GM19397 (cell line): ENCODE measurements at regions not wholly inside any gene's neighbourhood (a gene's known extent, or its start where the extent isn't known, plus 50 kb on each side); places are given as distances from the start of the nearest gene placed in this dataset.

ENCODE experiments used
- ATAC-seq: cut with Tn5 transposase; IDR thresholded peaks from one replicate; pipeline ENCODE4 v1.9.1; 2021; ENCODE audit warnings: mild to moderate bottlenecking, moderate library complexity; ENCODE audit not compliant: unreplicated experiment

DNA sequence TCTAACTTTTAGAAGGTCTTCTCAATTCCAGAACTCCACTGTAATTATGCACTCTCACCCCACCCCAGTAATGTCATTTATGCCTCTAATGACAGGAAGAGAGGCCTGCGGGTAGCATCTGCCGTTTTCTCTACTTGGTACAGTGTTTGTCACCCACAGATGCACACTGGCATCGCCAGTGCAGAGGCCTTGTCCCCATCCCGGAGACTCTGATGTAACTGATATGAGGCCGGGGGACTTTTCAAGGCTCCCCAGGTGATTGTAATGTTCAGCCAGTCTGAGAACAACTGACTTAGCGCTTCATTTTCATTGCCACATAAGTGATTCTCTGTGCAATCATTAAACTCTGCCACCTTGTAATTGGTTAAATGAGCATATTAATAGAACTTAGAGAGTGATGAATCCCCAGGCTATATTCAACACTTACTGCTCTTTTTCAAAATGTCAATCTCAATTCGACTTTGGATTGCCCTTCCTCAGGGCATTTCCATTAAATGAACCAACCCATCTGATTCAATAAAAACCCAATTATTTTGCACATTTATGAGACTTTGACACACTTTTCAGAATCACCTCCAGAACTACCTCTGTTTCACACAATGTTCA is 113.2 kb downstream of the HERPUD2 start:
- ATAC-seq: no peak

DNA sequence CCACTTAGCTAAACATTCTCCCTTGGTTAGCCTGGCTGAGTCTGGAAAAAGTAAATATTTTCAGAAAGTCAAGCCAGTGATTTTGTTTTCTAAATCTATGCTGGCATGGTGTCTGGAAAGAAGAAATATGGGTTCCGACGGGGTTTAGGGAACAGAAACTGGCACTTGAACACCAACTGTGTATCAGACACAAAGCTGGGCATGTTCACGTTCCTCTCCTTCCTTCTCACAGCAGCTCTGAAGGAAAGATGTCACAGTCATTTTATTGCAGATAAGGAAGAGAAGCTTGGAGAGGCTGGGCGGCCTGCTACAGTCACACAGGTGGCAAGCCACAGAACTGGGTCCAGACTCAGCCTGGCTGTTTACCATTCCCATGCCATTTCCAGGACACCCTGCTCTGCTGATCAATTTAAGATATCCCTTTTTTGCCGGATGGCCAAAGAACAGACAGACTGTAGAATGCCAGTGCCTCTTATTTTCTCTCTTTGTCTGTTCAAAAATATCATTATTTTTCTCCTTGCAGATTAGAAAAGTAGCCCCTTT is 118.8 kb downstream of the HERPUD2 start:
- no peak for ATAC-seq

DNA sequence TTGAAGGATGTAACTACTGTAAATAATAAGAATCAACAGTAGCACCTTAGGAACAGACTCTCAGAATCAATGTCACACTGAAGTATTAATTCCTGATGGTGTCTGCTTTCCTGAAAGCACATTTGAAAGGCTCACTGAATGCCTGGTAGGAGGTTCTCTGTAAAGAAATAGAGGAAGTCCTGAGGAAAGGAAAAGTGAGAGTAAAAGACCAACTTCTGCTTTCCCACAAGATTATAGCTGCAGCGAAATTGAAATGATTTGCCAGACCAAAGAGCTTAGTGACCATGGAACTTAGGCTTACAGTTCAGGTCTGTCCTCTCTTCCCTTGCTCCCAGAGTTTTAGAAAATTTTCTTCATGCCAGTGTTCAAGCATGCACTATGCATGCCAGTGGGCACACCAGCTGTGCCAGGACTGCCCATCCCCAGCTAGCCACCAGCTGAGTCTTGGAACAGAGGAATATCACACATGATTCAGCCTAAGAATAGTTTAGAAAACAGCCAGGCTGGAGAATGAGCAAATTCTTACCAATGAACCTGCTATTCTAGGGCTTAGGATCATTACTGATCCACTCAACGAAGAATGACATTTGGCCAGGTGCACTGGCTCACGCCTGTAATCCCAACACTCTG is 123.2 kb downstream of the HERPUD2 start:
- ATAC-seq: no peak

DNA sequence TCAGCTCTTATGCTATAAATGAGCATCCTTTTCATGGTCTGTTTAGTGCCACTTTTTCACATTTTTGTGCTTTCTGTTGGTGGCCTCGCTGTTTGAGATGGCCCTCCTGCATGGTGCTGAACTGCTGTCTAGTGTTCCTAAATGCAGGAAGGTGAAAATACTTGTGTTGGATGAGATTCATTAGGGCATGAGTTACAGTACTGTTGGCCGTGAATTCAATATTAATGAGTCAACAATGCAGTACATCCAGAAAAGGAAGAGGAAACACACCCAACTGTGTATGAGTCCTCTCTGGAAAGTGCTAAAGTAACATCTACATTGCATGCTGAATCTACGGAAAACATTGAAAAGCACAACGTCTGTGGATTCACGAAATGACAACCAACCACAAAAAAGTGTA is 124.0 kb downstream of the HERPUD2 start:
- no peak for ATAC-seq

DNA sequence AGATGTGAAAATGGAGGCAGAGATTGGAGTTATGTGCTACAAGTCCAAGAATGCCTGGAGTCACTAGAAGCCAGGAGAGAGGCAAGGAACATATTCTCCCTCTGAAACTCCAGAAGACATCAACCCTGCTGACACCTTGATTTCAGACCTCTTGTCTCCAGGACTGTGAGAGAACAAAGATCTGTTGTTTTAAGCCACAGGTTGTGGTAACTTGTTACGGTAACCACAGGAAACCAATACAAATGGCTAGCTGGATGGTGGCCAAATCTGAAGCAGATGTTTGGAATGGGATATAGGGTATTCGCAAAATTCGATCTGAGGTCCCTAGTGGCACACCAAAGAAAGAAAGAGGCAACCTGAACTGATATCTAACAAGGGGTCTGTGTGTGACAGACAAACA is 129.0 kb downstream of the HERPUD2 start:
- ATAC-seq: no peak

DNA sequence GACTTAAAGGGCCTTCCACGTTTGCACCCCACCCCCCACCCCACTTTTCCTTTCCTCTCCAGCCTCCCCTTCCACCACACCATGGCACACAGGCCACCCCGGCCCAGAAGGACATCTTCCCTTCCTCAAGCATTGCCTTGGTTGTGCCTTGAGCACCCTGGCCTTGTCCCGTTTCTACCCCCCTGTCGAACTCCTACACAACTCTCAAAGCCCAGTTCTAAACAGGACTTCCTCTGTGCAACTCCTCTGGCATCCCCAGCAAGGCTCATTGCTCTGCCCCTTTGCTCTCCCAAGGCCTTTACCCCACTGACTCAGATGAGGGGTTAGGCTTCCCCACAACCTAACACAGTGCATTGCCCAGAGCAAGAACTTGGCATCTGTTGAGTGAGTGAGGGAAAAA is 136.1 kb downstream of the HERPUD2 start:
- ATAC-seq: no peak

DNA sequence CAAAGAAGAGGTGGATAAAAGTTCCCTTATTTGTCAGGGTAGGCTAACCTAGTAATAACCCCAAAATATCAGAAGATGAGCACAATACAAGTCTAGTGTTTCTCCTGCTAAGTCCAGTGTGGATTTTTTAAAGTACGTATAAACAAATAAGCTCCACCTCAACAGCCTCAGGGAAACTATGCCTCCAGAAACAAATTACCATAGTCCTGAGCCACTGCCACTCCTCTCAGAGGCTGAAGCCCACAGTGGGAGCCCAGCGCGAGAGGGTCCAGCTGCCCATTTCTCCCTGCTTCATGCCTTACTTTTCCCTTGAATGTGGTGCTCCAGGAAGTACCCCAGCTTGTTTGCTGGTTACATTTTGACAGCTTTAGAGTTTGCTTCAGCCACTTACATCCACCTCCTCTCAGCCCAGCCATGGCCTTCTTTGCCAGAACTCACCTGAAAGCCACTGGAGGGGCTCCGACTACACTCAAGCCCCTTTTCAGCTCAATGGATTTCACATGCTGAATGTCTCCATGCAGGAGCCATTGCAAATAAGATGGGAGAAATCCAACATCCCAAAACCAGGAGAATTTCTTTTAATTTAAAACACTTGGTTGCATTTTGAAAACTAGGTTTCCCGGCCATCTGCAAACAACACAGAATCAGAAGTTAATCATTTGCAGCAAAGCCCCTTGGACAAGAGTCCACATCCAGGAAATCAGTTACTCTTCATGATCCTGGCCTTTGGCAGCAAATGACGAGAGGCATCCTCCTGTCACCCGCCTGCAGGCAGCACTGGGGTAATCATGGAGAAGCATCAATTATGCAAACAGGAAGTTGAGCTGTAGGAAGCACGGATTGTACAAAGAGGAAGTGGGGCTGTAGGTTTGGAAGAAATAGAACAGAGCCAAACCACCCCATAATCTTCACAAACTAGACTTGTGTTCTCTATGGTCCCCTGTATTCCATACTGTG is 138.1 kb downstream of the HERPUD2 start:
- no peak for ATAC-seq

DNA sequence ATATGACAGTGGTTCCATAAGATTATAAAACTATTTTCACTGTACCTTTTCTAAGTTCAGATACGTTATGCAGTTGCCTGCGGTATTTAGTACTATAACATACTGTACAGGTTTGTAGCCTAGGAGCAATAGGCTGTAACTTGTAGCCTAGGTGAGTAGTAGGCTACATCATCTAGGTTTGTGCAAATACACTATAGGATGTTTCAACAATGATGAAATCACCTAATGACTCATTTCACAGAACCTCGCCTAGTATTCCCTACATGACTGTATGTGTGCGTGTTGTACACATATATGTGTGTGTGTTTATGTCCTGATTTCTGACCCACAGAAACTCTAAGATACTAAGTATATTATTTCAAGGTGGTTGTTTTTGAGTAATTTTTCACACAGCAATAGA is 139.0 kb downstream of the HERPUD2 start:
- no peak for ATAC-seq

DNA sequence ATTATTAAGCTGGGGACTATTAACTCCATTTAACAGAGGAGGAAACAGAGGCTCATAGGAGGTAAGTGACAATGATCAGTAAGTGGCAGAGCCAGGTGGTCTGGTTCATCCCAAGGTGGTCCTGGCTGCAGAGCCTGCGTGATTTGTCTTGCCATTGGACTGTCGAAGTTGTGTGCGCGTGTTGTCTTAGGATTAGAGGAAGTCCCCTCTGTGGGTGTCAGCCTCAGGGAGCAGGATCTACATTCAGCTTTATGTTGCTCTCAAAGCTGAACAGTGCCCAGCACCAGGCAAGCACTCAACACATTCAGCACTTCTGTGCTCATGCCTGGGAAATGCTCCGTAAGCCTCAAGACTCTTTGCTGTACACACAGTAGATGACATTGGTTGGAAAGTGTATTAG is 139.5 kb downstream of the HERPUD2 start:
- ATAC-seq: no peak

DNA sequence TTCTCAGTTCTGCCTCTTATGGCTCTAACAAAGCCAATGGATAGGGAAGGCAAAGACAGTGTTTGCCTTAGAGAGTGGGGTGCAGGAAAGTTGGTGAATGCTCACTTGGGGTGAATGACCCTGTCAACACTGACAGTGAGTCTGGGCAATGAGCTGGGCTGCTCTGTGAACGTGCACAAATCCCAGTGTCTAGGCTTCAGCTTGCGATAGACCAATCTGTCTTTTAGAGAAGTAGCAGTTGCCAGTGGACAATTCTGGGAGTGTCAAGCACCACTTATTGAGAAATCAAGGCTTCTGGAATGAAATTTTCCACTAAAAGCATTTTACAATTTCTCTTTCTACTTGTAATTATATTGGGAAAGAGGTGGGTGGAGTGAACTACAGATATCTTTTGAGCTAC is 141.4 kb downstream of the HERPUD2 start:
- no peak for ATAC-seq

DNA sequence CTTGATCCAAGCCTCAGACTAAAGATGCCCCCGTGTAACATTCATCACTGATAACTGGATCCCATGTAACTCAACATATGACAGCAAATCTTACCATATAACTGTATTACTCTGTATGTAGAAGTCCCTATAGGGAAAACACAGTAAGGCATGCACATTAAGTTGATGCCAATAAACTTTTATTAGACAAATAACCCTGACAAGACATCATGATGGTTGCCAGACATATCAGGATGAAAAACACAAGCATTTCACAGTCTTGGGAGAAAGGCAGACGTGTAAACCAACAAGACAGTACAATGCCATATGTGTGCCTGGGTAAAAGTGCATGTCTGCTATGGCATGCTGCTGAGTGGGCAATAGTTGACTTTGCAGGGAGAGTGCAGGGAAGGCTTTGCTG is 142.2 kb downstream of the HERPUD2 start:
- ATAC-seq: no peak

DNA sequence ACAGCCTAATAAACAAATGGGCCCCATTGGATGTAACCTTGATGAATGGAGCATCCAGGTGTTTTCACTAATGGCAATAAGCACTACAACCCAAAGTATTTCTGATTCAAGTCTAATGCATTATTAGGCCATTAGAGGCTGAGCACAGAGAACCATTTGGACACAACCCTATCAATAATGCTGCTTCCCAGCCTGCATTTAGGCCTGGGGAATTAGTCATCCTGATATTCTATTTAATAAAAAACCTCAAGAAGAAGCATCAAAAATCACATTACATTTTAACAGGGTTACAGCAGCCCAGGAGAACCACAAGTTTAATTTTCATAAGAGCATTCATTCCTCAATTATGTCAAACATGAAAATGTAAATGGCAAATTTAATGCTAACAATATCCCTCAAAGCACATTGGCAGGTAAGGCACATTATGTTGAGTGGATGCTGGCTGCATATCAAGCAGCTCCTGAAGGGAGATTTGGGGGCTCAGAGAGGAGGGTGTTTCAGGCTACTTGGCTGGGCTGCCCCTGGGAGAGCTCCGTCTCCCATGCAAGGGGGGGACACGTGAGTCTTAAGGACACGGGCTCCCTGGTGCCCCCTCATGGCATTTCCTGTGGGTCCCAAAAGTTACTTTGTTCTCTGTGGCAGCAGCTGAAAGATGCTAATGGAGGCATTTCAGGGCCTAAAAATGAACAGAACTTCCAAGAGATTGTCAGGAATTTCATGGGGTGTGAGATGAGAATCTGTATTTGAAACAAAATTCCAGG is 143.4 kb downstream of the HERPUD2 start:
- ATAC-seq: no peak

DNA sequence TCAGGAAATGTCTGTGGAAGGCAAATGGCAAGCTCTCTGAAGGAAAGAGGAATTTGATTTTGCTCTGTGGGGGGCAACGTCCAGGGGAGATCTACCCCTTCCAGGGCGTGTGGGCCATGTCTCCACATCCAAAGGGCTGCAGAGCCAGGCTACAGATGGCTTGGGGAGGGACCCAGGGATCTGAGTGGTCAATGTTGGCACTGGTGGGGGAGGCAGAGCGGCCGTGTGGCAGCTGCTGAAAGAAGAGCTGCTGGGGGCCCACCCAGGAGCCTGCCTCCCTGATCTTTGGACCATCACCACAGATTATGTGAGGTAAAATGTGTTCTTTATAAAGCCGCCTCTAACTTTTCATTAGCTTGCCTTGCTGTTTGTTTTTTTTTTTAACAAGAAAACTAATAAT is 144.1 kb downstream of the HERPUD2 start:
- ATAC-seq: no peak

DNA sequence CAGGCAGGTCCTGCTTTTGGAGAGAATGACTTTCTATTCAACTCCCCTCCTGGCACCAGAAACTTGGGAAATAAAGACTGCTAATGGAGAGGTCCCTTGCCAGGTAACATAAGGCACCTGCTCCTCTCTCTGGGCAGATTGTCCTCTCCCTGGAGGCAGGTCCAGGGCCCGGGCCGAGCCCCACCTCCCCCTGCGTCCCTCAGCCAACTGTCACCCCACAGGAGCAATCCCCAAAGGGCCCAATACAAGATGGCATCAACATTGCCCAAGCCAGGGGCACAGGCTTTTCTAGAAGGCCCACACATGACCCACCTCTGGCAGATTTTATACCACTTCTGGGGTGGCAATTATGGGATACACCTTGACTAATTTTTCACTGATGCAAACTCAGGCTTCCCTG is 145.2 kb downstream of the HERPUD2 start:
- no peak for ATAC-seq

DNA sequence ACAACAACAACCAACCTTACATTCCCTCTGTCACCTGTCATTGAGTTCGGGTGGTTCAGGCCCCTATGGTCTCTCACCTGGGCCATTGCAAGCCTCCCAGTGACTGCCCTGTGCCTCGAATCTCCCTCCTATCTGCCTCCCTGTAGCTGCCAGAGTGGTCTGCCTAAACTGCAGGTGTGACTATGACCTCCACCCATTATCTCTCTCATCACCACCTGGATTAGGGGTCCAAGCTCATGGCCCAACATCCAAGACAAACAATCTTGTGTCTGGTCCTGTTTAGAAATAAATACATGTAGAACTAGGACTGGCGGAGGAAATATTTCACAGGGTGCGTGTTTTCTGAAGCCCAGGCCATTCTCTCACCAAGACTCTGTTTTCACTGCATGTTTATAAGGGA is 146.6 kb downstream of the HERPUD2 start:
- ATAC-seq: no peak

DNA sequence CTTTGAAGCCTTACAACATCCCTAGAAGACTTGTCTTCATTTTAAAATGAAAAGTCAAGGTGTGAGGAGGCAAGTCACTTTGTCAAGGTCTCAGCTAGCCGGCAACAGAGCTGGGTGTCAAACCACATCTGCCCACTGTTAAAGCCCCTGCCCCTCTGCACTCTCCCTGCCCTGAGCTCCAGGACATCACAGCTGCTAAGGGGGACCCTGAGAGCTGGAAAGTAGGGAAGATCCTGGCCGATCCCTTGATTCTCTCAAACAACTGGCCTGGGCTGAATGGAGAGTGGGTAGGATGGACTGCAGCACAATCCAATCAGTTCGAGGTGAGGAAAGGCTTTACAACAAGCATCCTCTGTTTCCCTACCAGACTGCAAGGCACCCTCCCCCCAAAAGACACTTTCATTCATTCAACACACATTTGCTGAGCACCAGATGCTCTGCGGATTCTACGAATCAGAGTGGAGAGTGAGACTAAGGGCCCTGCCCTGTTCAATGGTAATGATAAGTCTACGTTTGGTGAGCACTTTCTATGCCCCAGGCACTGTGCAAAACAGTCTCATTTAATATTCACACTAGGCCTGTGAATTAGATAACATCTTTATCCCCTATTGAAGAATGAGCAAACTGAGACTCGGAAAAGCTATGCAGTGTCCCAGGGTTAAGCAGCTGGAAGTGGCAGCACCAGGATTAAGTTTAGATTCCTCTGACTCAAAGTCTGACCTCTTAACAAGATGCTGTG is 148.1 kb downstream of the HERPUD2 start:
- no peak for ATAC-seq

DNA sequence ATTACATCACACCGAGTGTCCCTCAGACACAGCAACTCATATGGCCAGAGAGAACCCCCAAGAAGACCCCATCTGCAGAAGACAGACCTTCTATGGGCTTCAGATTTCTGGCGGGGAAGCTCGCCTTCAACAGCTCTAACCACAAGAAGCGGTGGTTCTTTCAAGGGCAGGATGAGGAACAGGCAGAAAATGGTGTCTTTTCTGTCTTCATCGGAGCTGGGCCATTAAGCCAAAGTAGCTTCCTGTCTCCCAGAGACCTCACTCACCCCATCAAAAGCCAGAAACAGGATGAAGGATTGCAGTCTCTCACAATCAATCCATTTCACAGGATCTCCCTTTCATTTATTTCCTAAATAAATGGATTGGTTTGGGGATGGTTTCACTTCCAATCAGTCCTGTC is 149.1 kb downstream of the HERPUD2 start:
- ATAC-seq: no peak

DNA sequence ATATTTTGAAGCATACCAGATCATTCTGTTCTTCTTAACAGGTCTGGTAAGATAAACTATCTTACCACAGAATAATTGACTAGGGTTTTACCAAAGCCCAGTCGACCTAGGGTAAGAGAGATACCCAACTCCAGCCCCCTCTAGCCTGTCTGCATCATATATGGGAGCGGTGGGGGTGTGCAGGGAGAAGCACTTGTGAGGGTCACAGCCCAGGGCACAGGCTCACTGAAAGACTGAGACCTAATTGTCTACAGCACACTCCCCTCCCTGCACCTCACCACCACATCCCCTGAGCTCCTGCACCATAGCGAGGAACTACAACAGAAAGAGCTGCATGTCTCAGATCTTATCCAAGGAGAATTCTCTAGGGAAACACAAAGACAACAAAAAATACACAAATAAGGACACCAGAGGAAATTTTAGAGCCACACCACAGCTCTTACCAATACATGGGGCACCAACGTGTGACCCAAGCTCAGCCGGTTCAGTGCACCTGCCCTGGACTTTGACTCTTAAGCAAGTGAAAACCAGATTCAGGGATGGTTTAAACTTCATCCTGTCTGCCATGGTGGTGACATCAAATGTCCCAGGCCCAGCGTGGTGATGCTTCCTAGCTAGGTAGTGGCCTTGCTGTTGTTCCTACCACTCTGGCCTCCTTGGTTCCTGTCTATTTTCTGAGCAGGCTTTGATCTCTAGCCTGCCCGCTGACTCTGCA is 150.8 kb downstream of the HERPUD2 start:
- ATAC-seq: no peak
